Activated CD4-positive, alpha-beta T cell treated with anti-CD3 and anti-CD28 coated beads, Interleukin-2, amount 10 ng/mL, durations not matched to agents 24 days and 14 days (primary cell): ENCODE measurements at regions not wholly inside any gene's neighbourhood (a gene's known extent, or its start where the extent isn't known, plus 50 kb on each side); places are given as distances from the start of the nearest gene placed in this dataset.

ENCODE experiments used
- DNase-seq: peaks from one replicate; pipeline ENCODE4 v3.0.0; 2022
- H3K27ac Mint-ChIP-seq: one replicate; pipeline ENCODE4 v1.8.0; 2022; ENCODE audit warnings: mild to moderate bottlenecking, mixed read lengths
- H3K27me3 Mint-ChIP-seq: one replicate; pipeline ENCODE4 v1.8.0; 2022; ENCODE audit warnings: mixed read lengths
- H3K36me3 Mint-ChIP-seq: one replicate; pipeline ENCODE4 v1.8.0; 2022; ENCODE audit warnings: low read depth, mild to moderate bottlenecking, mixed read lengths
- H3K4me1 Mint-ChIP-seq: one replicate; pipeline ENCODE4 v1.8.0; 2021; ENCODE audit warnings: mixed read lengths
- H3K4me3 Mint-ChIP-seq: one replicate; pipeline ENCODE4 v1.8.0; 2022; ENCODE audit warnings: mild to moderate bottlenecking, moderate library complexity, mixed read lengths
- H3K9me3 Mint-ChIP-seq: one replicate; pipeline ENCODE4 v1.8.0; 2021; ENCODE audit warnings: mixed read lengths
- intact Hi-C: fragments of 100-400 bp; cut with micrococcal nuclease; formaldehyde crosslinking; loops from one replicate; pipeline ENCODE4 v1.15.1; 2023

DNA sequence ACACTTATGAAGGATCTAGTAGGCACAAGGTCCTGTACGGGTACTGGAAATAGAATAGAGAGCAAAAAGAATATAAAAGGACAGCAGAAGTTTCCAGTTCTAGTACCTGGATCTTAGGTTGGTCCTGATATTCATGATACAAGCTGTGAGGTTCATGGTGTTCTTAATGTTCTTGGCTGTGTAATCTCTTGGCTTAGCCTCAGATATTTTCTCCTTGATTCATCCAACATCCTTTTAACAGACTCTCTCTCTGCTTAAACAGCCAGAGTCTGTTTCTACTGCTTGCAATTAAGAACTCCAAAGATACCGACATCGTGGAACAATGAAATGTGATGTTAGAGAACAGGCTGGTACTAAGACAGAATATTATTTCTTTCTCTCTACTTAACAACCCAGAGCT, 49.9 kb downstream of the CNTN3 start:
- intact Hi-C loops: no loop called here

DNA sequence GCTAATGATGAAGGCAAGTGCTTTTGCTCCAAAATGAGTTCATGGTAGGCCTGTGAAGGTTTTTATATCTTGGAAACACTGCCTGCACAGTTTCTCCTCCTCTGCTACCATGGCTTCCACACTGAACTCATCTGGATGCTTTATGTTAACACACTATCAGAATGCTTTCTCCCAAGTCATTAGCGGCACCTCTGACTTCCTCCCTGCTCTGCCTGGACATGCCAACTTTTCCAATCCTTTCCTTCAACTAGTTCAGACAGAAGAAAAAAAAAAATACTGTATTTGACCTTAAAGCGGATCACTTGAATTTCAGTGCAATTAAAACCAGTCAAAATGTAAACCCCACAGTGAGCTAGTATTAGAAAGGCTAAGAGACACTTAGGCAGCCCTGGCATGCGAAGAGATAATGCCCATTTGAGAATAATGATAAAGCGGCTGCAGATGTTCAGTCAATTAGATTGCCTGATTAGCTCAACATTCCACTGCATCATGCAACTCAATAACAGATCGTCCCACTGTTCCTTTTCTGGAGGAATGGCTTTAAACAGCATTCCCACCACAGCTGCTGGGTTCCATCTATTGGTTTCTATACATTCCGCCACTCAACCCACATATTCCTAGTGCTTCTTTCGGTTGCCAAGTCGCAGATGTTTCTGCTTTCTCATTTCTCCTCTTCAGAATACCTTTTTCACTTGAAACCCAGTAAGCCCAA, 51.7 kb downstream of the CNTN3 start:
- Mint-ChIP-seq H3K4me1 (no peaks in the 10 kb centered on the region), H3K36me3 (no peaks in the 10 kb centered on the region), H3K9me3 (peaks cover 23% of the 10 kb centered on the region), H3K27ac (no peak overlapping the region), H3K4me3 (no peak overlapping the region), H3K27me3 (no peaks in the 10 kb centered on the region)
- intact Hi-C loops: no loop called here
- no peak for DNase-seq

More for the DNA sequence above, 49.9 kb downstream of the CNTN3 start:
- no peak for DNase-seq
- peaks cover 23% of the 10 kb centered on the region for H3K9me3 Mint-ChIP-seq
- H3K27ac Mint-ChIP-seq: no peak overlapping the region
- no peaks in the 10 kb centered on the region for H3K36me3 Mint-ChIP-seq
- no peak overlapping the region for H3K4me3 Mint-ChIP-seq
- H3K4me1 Mint-ChIP-seq: no peaks in the 10 kb centered on the region
- no peaks in the 10 kb centered on the region for H3K27me3 Mint-ChIP-seq

DNA sequence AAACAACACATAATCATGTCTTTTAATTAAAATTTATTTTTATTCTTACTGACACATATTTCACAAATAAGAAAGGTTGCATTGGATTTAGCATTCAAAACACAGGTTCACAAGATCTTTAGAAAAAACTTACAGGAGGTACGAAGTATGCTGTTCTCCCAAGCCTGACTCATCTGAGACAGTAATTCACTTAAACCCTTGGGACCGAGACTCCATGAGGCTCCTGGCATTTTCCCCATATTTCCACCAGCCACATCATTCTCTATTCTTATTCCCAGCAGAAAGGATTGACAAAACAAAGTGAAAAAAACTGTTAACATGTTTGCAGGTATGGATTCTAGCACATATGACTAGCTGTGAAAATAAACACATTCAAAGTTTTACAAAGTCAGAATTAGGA, 52.6 kb downstream of the CNTN3 start:
- DNase-seq: no peak
- intact Hi-C loops: no loop called here
- Mint-ChIP-seq H3K9me3 (peaks cover 19% of the 10 kb centered on the region), H3K27ac (no peak overlapping the region), H3K36me3 (no peaks in the 10 kb centered on the region), H3K27me3 (no peaks in the 10 kb centered on the region), H3K4me1 (no peaks in the 10 kb centered on the region), H3K4me3 (no peak overlapping the region)

DNA sequence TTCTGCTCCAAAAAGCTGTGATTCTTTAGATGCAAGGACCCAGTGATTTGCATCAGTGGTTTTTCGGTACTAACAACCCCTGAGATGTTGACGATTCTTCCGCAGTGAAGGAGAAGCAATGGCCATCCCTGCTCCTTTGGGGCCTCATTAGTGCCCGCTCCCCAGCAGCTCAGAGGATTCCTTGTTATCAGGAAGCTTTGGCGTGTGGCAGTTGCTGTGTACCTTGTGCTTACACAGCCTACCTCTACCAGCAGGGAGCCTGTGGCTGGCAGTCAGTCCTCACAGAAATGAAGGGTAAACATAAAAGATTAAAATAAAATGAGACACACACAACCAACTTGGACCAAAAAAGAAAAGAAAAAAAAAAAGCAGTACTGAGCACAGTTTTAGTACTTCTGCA, 55.2 kb downstream of the CNTN3 start:
- no peaks in the 10 kb centered on the region for H3K4me1 Mint-ChIP-seq
- intact Hi-C loops: no loop called here
- H3K4me3 Mint-ChIP-seq: no peak overlapping the region
- DNase-seq: no peak
- H3K27me3 Mint-ChIP-seq: no peaks in the 10 kb centered on the region
- no peak overlapping the region for H3K27ac Mint-ChIP-seq
- peaks cover 17% of the 10 kb centered on the region for H3K9me3 Mint-ChIP-seq
- H3K36me3 Mint-ChIP-seq: no peaks in the 10 kb centered on the region

DNA sequence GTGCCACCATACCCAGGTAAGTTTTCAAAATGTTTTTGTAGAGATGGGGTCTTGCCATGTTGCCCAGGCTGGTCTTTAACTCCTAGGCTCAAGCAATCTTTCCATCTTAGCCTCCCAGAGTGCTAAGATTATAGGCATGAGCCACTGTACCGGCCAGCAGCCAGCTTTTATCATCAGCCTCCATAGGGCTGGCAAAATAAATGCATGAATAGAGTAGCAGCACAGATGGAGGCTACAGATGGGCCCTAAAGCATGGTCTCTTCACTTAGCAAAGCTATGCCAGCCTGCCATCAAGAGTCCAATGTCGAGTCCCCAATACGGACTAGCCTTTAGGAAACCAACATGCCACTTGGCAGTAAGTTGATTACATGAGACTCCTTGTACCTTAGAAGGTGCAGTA, 63.8 kb downstream of the CNTN3 start:
- H3K27me3 Mint-ChIP-seq: no peaks in the 10 kb centered on the region
- H3K4me1 Mint-ChIP-seq: no peaks in the 10 kb centered on the region
- H3K9me3 Mint-ChIP-seq: peaks cover 21% of the 10 kb centered on the region
- no peak overlapping the region for H3K27ac Mint-ChIP-seq
- H3K36me3 Mint-ChIP-seq: no peaks in the 10 kb centered on the region
- no peak for DNase-seq
- H3K4me3 Mint-ChIP-seq: no peak overlapping the region
- intact Hi-C loops: no loop called here

DNA sequence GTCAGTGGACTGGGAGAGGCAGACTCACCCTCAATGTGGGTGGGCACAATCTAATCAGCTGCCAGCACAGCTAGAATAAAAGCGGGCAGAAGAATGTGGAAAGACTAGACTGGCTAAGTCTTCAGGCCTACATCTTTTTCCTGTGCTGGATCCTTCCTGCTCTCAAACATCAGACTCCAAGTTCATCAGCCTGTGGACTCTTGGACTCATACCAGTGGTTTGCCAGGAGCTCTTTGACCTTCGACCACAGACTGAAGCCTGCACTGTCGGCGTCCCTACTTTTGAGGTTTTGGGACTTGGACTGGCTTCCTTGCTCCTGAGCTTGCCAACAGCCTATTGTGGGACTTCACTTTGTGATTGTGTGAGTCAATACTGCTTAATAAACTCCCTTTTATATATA, 68.0 kb downstream of the CNTN3 start:
- H3K27me3 Mint-ChIP-seq: no peaks in the 10 kb centered on the region
- peaks cover 18% of the 10 kb centered on the region for H3K9me3 Mint-ChIP-seq
- no peak for DNase-seq
- no peak overlapping the region for H3K27ac Mint-ChIP-seq
- no peaks in the 10 kb centered on the region for H3K36me3 Mint-ChIP-seq
- intact Hi-C loops: no loop called here
- no peak overlapping the region for H3K4me3 Mint-ChIP-seq
- no peaks in the 10 kb centered on the region for H3K4me1 Mint-ChIP-seq

DNA sequence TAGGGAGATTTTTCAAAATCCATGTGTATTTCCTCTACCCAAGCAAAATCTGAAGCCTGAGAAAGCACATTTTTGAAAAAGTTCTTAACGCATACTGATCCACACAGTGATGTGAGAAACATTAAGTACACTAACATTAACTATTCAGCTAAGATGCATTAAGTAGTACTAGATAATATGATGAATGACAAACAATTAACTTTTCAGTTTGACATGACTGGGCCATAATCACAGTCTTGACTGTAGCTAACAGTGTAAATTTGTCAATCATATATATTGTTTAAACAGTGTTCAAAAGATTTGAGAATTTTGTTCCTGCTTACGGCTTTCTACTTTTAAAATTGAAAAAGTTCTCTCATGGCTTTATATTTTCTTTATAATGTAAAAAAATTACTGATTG, 72.0 kb downstream of the CNTN3 start:
- Mint-ChIP-seq H3K4me3 (no peak overlapping the region), H3K9me3 (peaks cover 4% of the 10 kb centered on the region), H3K4me1 (no peaks in the 10 kb centered on the region), H3K27me3 (no peaks in the 10 kb centered on the region), H3K27ac (no peak overlapping the region), H3K36me3 (no peaks in the 10 kb centered on the region)
- intact Hi-C loops: no loop called here
- DNase-seq: no peak

DNA sequence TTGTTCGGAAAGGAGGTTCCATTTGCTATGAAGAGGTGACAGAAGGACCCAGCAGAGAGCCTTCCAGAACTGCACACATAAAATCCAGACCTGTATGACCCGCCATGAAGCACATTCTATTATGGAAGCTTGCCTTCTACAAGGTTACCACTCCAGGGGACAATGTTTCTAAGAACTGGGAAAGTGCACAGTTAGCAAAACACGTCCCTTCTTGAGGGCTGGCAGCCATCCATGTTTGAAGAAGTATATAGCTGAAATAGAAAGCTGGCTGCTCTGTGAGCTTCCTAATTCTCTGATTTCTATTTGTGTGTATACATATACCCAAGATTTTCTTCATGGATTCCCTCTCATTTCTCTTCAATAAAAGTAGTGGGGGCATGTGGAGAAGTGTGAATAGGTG, 74.6 kb downstream of the CNTN3 start:
- intact Hi-C loops: no loop called here
- no peak for DNase-seq
- H3K27me3 Mint-ChIP-seq: no peaks in the 10 kb centered on the region
- H3K36me3 Mint-ChIP-seq: no peaks in the 10 kb centered on the region
- H3K9me3 Mint-ChIP-seq: peaks cover 6% of the 10 kb centered on the region
- no peaks in the 10 kb centered on the region for H3K4me1 Mint-ChIP-seq
- H3K27ac Mint-ChIP-seq: no peak overlapping the region
- H3K4me3 Mint-ChIP-seq: no peak overlapping the region

DNA sequence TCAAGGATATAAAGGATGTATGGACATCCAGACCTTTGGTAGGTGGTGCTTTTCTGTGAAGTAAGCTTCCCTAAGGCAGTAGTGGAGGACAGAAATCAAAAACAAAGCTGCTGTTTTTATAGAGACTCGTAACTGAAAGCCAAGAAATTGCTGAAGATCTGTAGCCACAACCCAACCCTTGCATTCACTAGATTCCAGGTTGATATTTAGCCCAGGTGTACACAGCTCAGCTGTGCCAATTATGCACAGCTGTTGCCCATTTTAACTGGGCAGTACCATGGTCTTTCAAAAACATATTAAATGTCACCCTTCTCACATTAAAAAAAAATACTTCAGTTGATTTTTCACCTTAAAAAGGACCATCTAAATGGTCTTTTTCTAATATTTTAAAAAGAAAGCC, 75.8 kb downstream of the CNTN3 start:
- H3K4me3 Mint-ChIP-seq: no peak overlapping the region
- H3K27me3 Mint-ChIP-seq: no peaks in the 10 kb centered on the region
- H3K4me1 Mint-ChIP-seq: no peaks in the 10 kb centered on the region
- H3K9me3 Mint-ChIP-seq: peaks cover 2% of the 10 kb centered on the region
- DNase-seq: no peak
- intact Hi-C loops: no loop called here
- H3K27ac Mint-ChIP-seq: no peak overlapping the region
- no peaks in the 10 kb centered on the region for H3K36me3 Mint-ChIP-seq

DNA sequence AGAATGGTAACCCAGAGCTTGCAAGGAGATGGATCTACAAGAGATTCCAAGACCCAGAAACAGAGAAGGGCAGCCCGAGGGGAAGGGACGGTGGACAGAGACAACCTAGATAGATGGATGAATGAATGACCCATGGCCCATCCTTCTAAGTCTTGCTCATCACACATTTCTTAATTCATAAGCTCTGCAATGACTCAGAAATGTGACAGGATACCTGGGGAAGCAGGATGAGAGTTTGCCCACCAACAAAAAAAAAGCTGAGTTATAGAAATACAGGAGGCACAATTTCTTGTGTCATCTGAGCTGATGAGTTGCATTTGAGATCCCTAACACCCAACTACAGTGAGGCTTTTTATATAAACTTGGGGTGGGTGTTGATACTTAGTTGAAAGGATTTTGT, 76.6 kb downstream of the CNTN3 start:
- no peaks in the 10 kb centered on the region for H3K4me1 Mint-ChIP-seq
- H3K9me3 Mint-ChIP-seq: peaks cover 2% of the 10 kb centered on the region
- intact Hi-C loops: no loop called here

DNA sequence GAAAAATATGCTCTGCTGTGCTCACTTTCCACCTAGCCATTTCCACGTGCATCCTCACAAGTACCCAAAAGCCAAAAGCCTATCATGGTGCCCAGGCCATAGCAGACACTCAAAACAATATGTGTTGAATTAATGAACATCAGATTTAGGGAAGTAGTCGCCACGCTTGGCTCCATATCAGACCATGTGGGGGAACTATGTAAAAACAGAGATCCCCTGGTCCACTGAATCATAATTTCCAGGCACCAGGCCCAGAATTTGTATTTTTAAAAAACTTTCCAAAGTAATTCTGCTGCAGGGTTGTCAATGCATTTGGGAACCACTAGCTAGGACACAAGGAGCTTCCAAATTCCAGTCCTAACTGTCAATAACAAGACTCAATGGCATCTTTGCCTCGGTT, 77.3 kb downstream of the CNTN3 start:
- Mint-ChIP-seq H3K9me3 (peaks cover 2% of the 10 kb centered on the region), H3K36me3 (no peaks in the 10 kb centered on the region), H3K4me3 (no peak overlapping the region), H3K27me3 (no peaks in the 10 kb centered on the region), H3K27ac (no peak overlapping the region), H3K4me1 (no peaks in the 10 kb centered on the region)
- DNase-seq: no peak
- intact Hi-C loops: no loop called here

More for the DNA sequence above, 76.6 kb downstream of the CNTN3 start:
- no peak for DNase-seq
- no peak overlapping the region for H3K27ac Mint-ChIP-seq
- H3K4me3 Mint-ChIP-seq: no peak overlapping the region
- no peaks in the 10 kb centered on the region for H3K36me3 Mint-ChIP-seq
- H3K27me3 Mint-ChIP-seq: no peaks in the 10 kb centered on the region

DNA sequence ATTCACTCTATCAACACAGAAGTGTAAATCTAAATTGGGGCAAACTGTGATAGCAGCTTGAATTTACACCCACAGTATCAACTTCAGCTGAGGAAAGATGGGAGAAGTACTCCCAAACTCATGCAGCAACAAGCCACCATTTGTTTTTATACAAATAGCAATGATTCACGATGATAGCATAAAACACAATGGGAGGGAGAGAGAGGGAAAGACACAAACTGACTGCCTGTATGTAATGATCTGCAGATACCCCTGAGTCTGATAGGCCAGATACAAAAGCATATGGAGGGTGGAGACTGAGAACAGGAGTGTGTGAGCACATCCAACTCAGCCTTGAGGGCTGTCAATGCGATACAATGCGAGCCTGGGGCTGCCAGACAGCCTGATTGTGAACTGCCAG, 79.2 kb downstream of the CNTN3 start:
- Mint-ChIP-seq H3K9me3 (peaks cover 14% of the 10 kb centered on the region), H3K27ac (no peak overlapping the region), H3K4me3 (no peak overlapping the region), H3K27me3 (no peaks in the 10 kb centered on the region), H3K36me3 (no peaks in the 10 kb centered on the region), H3K4me1 (no peaks in the 10 kb centered on the region)
- no peak for DNase-seq
- intact Hi-C loops: no loop called here

DNA sequence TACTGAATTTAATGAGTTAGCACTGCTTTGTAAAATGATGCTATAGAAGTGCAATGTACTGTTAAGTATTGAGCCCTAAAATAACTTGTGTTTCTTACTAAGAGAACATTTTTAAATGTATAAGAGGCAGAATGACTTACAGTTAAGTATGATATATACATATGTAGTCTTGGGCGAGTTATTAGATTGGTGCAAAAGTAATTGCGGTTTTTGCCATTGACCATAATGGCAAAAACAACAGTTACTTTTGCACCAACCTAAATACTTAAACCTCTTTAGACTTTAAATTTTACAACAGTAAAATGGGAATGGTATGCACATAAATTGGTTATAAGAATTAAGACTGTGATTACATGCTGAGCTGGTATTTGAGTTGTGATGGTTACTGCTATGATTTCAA, 79.8 kb downstream of the CNTN3 start:
- H3K27ac Mint-ChIP-seq: no peak overlapping the region
- H3K4me3 Mint-ChIP-seq: no peak overlapping the region
- H3K9me3 Mint-ChIP-seq: peaks cover 14% of the 10 kb centered on the region
- DNase-seq: no peak
- H3K27me3 Mint-ChIP-seq: no peaks in the 10 kb centered on the region
- H3K4me1 Mint-ChIP-seq: no peaks in the 10 kb centered on the region
- no peaks in the 10 kb centered on the region for H3K36me3 Mint-ChIP-seq
- intact Hi-C loops: no loop called here

DNA sequence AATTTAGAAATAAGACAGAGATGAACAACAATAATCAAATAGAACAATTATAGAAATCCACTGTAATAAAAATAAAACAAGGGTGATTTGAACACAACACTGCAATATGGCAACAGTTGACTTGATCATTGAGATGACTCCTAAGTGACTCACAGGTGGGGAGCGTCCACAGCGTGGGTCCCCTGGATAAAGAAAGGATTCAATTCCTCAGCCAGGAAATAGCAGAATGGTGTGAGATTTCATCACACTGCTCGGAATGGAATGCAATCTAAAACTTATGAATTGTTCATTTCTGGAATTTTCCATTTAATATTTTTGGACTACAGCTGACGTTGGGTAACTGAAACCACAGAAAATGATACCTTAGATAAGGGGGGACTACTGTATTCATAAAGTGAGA, 82.0 kb downstream of the CNTN3 start:
- H3K27me3 Mint-ChIP-seq: no peaks in the 10 kb centered on the region
- H3K4me1 Mint-ChIP-seq: no peaks in the 10 kb centered on the region
- no peak overlapping the region for H3K4me3 Mint-ChIP-seq
- peaks cover 14% of the 10 kb centered on the region for H3K9me3 Mint-ChIP-seq
- H3K27ac Mint-ChIP-seq: no peak overlapping the region
- H3K36me3 Mint-ChIP-seq: no peaks in the 10 kb centered on the region
- intact Hi-C loops: no loop called here
- no peak for DNase-seq

DNA sequence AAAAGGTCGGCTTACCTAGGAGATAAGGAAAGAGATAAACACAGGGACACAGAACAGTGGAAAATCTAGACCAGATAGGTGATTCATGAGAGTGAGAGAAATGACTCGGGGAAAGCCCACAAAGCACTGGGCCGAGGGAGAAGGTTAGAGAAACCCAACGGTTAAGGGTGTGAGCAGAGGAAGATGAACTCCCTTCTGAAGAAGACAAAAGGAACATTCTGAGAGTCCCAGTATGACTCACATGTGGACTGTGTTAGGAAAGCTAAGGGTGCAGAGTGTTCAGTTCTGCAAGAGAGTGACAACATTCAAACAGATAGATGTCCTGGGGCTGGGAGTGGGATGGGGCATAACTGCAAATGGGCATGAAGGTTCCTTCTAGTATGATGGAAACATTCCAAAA, 83.0 kb downstream of the CNTN3 start:
- H3K4me3 Mint-ChIP-seq: no peak overlapping the region
- peaks cover 14% of the 10 kb centered on the region for H3K9me3 Mint-ChIP-seq
- DNase-seq: no peak
- H3K4me1 Mint-ChIP-seq: no peaks in the 10 kb centered on the region
- no peaks in the 10 kb centered on the region for H3K36me3 Mint-ChIP-seq
- H3K27ac Mint-ChIP-seq: no peak overlapping the region
- no peaks in the 10 kb centered on the region for H3K27me3 Mint-ChIP-seq
- intact Hi-C loops: no loop called here
